ENCODE measurements at regions not wholly inside any gene's neighbourhood (a gene's known extent, or its start where the extent isn't known, plus 50 kb on each side); places are given as distances from the start of the nearest gene placed in this dataset.

- TF ChIP-seq GATA3 (IDR thresholded peaks at IDR 0.05; ENCODE audit: low read depth, low read length) (no peak), GATA2 (IDR thresholded peaks at IDR 0.05; ENCODE audit: low read depth, low read length) (no peak)
These were observed 446.6 kb upstream of the THBS1 start for GRCh38 chr15:39134282-39134681.

GRCh38 chr15:39135989-39136388 is 444.9 kb upstream of the THBS1 start:
- TF ChIP-seq GATA3 (IDR thresholded peaks at IDR 0.05; ENCODE audit: low read depth, low read length) (no peak), GATA2 (IDR thresholded peaks at IDR 0.05; ENCODE audit: low read depth, low read length) (no peak)

GRCh38 chr15:39139431-39140059 is 441.3 kb upstream of the THBS1 start:
- TF ChIP-seq GATA2 (IDR thresholded peaks at IDR 0.05; ENCODE audit: low read depth, low read length) (no peak), GATA3 (IDR thresholded peaks at IDR 0.05; ENCODE audit: low read depth, low read length) (no peak)

GRCh38 chr15:39140060-39140604 is 440.7 kb upstream of the THBS1 start:
- TF ChIP-seq GATA2 (IDR thresholded peaks at IDR 0.05; ENCODE audit: low read depth, low read length) (peak; percentile 82), GATA3 (IDR thresholded peaks at IDR 0.05; ENCODE audit: low read depth, low read length) (no peak)

- TF ChIP-seq GATA3 (IDR thresholded peaks at IDR 0.05; ENCODE audit: low read depth, low read length): no peak
- TF ChIP-seq GATA2 (IDR thresholded peaks at IDR 0.05; ENCODE audit: low read depth, low read length): no peak
These were observed 438.4 kb upstream of the THBS1 start for GRCh38 chr15:39142500-39142899.

- TF ChIP-seq GATA2 (IDR thresholded peaks at IDR 0.05; ENCODE audit: low read depth, low read length): no peak
- TF ChIP-seq GATA3 (IDR thresholded peaks at IDR 0.05; ENCODE audit: low read depth, low read length): no peak
These were observed 437.4 kb upstream of the THBS1 start for GRCh38 chr15:39143479-39143878.

GRCh38 chr15:39144051-39144450 is 436.8 kb upstream of the THBS1 start:
- TF ChIP-seq GATA3 (IDR thresholded peaks at IDR 0.05; ENCODE audit: low read depth, low read length): no peak
- no peak for TF ChIP-seq GATA2 (IDR thresholded peaks at IDR 0.05; ENCODE audit: low read depth, low read length)

GRCh38 chr15:39144613-39145499 is 436.0 kb upstream of the THBS1 start:
- no peak for TF ChIP-seq GATA2 (IDR thresholded peaks at IDR 0.05; ENCODE audit: low read depth, low read length)
- peak; percentile 58 for TF ChIP-seq GATA3 (IDR thresholded peaks at IDR 0.05; ENCODE audit: low read depth, low read length)

- TF ChIP-seq GATA2 (IDR thresholded peaks at IDR 0.05; ENCODE audit: low read depth, low read length): no peak
These were observed 434.8 kb upstream of the THBS1 start for GRCh38 chr15:39145854-39146625.

GRCh38 chr15:39149636-39150150 is 431.2 kb upstream of the THBS1 start:
- TF ChIP-seq GATA2 (IDR thresholded peaks at IDR 0.05; ENCODE audit: low read depth, low read length) (no peak), GATA3 (IDR thresholded peaks at IDR 0.05; ENCODE audit: low read depth, low read length) (no peak)

GRCh38 chr15:39151545-39151944 is 429.3 kb upstream of the THBS1 start:
- no peak for TF ChIP-seq GATA3 (IDR thresholded peaks at IDR 0.05; ENCODE audit: low read depth, low read length)
- TF ChIP-seq GATA2 (IDR thresholded peaks at IDR 0.05; ENCODE audit: low read depth, low read length): no peak

GRCh38 chr15:39153058-39153714 is 427.7 kb upstream of the THBS1 start:
- TF ChIP-seq GATA2 (IDR thresholded peaks at IDR 0.05; ENCODE audit: low read depth, low read length): no peak
- no peak for TF ChIP-seq GATA3 (IDR thresholded peaks at IDR 0.05; ENCODE audit: low read depth, low read length)

- no peak for TF ChIP-seq GATA3 (IDR thresholded peaks at IDR 0.05; ENCODE audit: low read depth, low read length)
- no peak for TF ChIP-seq GATA2 (IDR thresholded peaks at IDR 0.05; ENCODE audit: low read depth, low read length)
These were observed 427.2 kb upstream of the THBS1 start for GRCh38 chr15:39153716-39154115.

All from SH-SY5Y (cell line).